Mucosa of rectum (tissue), 2 donors: ENCODE measurements at regions not wholly inside any gene's neighbourhood (a gene's known extent, or its start where the extent isn't known, plus 50 kb on each side); places are given as distances from the start of the nearest gene placed in this dataset.

Source experiments
- H3K27ac ChIP-seq, 2 donors: one replicate each; pipeline ENCODE4 v1.7.0; 2013; ENCODE audit warnings: inconsistent platforms in 2 of 2, low read depth in 2 of 2, low read length in 2 of 2
- H3K27me3 ChIP-seq, 2 donors: one replicate each; pipeline ENCODE4 v1.7.0; 2013; ENCODE audit warnings: low read length in 2 of 2; ENCODE audit not compliant: control insufficient read depth in 2 of 2, insufficient read depth in 2 of 2
- H3K36me3 ChIP-seq, 2 donors: one replicate each; pipeline ENCODE4 v1.7.0; 2013; ENCODE audit warnings: low read length in 2 of 2; ENCODE audit not compliant: control insufficient read depth in 2 of 2, insufficient read depth in 2 of 2
- H3K4me1 ChIP-seq, 2 donors: one replicate each; pipeline ENCODE4 v1.7.0; 2013; ENCODE audit warnings: low read length in 2 of 2, mild to moderate bottlenecking in 1 of 2; ENCODE audit not compliant: control insufficient read depth in 2 of 2, insufficient read depth in 2 of 2
- H3K4me3 ChIP-seq, 2 donors: one replicate each; pipeline ENCODE4 v1.7.0; 2013; ENCODE audit warnings: low read length in 2 of 2
- H3K9ac ChIP-seq, 2 donors: one replicate each; pipeline ENCODE4 v1.7.0; 2013; ENCODE audit warnings: low read length in 2 of 2, low read depth in 1 of 2, mild to moderate bottlenecking in 1 of 2
- H3K9me3 ChIP-seq, 2 donors: one replicate each; pipeline ENCODE4 v1.7.0; 2013; ENCODE audit warnings: low read length in 2 of 2; ENCODE audit not compliant: control insufficient read depth in 2 of 2
- donor health status: healthy.
- donor health status: Normal muscosa, but diverticular disease.

DNA sequence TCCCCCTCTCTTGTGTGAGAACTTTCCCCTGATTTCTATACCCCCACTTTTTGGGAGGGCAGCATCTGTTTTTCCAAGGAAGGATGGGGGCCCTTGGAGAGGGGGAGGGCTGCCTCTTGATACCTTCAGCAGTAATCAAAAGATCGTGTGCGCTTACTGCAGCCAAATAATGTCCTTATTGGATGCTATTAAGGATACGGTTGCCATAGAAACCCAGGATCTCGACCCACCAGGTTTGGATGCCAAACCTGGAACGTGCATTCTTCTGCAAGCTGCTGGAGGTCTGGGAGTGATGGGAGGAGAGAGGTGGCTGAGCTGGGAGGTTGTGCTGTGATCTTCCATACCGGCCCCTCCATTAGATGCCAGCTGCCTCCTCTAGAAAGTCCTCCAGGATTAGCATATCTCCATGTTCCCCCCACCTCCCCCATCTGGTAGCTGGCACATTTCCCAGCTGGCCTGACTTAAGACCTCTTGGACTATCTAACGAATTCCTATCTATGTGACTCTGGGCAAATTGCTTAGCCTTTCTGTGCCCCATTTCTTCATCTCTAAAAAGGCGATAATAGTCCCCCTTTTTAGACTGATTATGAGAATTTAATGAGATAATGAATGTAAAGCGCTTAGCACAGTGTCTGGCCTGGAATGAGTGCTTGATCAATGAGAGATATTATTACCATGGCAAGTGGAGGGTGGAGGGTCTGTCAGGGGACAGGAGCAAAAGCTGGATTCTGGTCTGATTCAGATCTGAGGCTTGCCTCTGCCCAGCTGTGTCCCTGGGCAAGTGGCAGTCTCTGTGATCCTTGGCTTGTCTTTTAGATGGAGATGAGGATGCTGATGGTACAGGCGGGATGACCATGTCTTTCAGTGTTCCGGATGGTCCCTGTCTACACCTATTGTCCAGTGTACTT is 78.5 kb upstream of the PCBD1 start:
- H3K4me1 ChIP-seq = no peaks in the 10 kb centered on the region
- no peak overlapping the region for H3K9ac ChIP-seq
- no peaks in the 10 kb centered on the region for H3K36me3 ChIP-seq
- H3K27ac ChIP-seq = no peak overlapping the region
- no peaks in the 10 kb centered on the region for H3K27me3 ChIP-seq
- no peak overlapping the region for H3K4me3 ChIP-seq
- no peaks in the 10 kb centered on the region for H3K9me3 ChIP-seq

DNA sequence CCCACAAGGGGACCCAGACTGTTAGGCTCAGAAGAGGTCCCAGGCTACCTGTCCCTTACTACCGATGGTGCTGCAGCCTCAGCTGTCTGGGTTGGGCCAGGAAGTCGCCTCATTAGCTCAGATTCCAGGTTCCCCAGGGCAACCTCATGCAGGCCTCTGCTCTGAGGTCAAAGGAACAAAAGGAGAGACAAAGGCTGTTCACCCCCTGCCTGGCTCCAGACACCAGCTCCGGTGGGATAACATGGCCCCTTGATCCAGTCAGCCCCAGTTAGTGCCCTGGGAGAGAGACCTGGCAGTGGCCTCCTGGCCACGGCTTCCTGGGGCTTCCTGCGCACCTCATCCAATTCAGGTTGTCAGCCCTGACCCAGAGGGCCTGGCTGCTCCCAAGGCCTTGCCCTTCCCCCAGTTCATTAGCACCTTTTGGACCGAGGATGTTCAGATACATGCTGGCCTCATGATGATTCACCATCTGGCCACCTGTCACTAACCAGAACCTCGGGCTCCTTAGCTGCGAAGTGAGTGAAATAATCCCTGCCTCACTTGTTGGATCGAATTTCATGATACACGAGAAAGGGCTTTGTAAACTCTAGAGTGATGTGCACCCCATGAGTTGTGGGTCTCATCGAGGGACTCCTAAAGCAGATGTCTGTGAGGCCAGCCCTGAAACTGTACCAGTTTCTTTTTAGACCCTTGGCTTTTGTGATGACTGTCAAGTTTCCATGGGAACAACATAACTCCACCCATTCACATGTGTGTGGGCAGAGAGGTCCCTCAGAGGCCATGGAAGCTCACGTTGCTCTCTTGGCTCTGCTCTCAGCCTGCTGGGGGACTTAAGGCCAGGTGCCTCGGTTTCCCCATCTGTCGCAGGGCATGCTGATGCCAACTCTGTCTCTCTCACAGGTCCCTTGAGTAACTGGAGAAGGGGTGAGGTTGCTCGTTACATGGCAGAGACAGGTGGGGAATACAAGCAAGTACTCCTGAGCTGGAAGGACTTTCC is 79.5 kb upstream of the PCBD1 start:
- Histone ChIP-seq H3K4me1 (no peaks in the 10 kb centered on the region), H3K9me3 (no peaks in the 10 kb centered on the region), H3K9ac (no peak overlapping the region), H3K27ac (no peak overlapping the region), H3K36me3 (no peaks in the 10 kb centered on the region), H3K4me3 (no peak overlapping the region), H3K27me3 (no peaks in the 10 kb centered on the region)

DNA sequence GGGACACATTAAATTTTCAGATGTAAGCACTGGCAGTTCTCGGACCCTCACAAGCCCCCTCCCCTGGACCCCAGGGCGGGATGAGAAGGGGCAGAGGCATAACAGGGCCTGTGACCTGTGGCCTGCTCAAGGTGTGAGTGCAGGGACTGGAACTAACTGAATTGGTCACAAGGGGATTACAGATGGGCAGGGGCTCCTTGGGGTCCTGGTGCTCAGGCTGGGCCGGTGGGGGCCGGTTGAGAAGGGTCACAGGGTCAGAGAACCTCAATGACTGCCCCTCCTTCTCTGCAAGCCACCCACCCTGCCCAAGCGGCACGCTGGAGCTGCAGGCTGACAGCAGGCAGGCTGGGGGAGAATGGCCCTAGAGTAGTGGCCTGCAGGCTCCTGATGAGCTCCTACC is 80.8 kb upstream of the PCBD1 start:
- no peaks in the 10 kb centered on the region for H3K9me3 ChIP-seq
- H3K36me3 ChIP-seq = no peaks in the 10 kb centered on the region
- no peak overlapping the region for H3K27ac ChIP-seq
- H3K4me1 ChIP-seq = no peaks in the 10 kb centered on the region
- H3K4me3 ChIP-seq = no peak overlapping the region
- no peak overlapping the region for H3K9ac ChIP-seq
- no peaks in the 10 kb centered on the region for H3K27me3 ChIP-seq

DNA sequence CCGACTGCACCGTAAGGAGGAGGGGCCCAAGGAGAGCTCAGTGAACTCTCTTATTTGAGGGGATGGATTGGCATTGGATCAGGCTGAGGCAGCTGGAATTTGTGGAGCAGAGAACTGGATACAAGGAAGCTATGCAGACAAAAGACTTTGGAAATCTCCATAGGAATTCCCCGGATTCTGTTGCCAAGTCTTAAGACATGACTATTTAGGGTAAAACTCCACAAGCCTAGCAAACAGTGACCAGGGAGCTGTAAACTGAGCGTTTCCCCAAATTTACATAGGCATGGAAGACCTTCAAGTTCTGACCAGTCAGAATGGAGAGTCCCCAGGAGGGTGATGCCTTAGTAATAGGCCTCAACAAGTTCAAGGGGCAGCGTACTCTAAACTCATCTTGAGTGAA is 82.5 kb upstream of the PCBD1 start:
- Histone ChIP-seq H3K4me3 (no peak overlapping the region), H3K27ac (no peak overlapping the region), H3K36me3 (no peaks in the 10 kb centered on the region), H3K27me3 (no peaks in the 10 kb centered on the region), H3K9ac (no peak overlapping the region), H3K9me3 (no peaks in the 10 kb centered on the region), H3K4me1 (no peaks in the 10 kb centered on the region)

DNA sequence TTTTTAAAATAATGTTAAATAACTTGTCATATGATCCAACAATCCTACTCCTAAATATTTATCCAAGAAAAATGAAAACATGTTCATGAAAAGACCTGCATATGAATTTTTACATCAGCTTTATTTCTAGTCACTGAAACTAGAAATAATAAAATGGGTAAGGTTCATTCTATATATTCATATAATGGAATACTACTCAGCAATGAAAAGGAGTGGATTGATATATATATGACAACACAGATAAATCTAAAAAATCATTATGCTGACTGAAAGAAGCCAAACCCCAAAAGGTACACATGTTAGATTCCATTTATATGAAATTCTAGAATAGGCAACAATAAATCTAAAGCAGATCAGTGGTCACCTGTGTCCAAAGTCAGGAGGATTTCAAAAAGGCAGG is 84.9 kb upstream of the PCBD1 start:
- Histone ChIP-seq H3K4me3 (no peak overlapping the region), H3K9me3 (no peaks in the 10 kb centered on the region), H3K4me1 (no peaks in the 10 kb centered on the region), H3K27ac (no peak overlapping the region), H3K36me3 (no peaks in the 10 kb centered on the region), H3K9ac (no peak overlapping the region), H3K27me3 (no peaks in the 10 kb centered on the region)

DNA sequence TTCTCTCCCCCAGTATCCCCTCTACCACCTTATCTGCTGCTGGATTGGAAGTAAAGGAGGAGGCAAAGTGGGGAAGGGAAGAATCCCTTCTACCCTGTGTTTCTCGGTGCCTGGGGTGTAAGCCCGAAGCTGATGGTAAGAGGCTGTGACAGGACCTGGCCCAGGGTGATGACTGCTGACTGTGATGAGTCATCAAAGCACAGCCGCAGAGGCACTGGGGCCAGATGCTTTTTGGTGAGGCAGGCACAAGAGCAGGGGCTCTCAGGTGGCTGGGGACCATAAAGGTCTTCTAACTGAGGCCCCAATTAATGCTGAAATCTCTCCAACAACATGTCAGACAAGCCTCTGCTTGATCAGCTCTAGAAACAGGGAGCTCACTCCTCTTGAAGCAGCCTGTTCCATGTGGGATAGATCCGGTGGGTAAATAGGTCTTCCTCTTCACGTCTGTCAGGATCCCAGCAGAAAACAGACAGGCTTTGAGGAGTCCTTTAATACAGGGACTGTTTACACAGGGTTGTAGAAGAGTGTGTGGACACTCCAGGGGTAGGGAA is 86.1 kb upstream of the PCBD1 start:
- Histone ChIP-seq H3K9me3 (no peaks in the 10 kb centered on the region), H3K4me1 (no peaks in the 10 kb centered on the region), H3K27ac (no peak overlapping the region), H3K27me3 (no peaks in the 10 kb centered on the region), H3K9ac (no peak overlapping the region), H3K36me3 (no peaks in the 10 kb centered on the region), H3K4me3 (no peak overlapping the region)

DNA sequence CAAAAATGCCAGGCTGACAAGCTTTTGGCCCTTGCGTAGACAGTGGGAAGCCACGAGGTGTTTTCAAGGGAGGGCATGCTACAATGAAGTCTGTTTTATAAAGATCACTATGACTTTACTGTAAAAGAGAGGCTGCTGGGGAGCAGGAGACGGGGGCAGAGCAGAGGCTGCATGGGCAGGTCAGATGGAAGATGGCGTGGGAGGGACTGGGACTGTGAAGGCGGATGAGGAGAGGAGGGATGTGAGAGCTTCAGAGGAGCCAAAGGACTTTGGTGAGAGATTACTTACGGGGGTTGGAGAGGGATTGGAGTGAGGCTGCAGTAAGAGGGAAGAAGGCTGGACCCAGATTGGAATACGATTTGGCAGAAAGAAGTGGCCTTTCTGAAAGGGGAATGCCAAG is 86.6 kb upstream of the PCBD1 start:
- Histone ChIP-seq H3K9ac (no peak overlapping the region), H3K36me3 (no peaks in the 10 kb centered on the region), H3K9me3 (no peaks in the 10 kb centered on the region), H3K4me3 (no peak overlapping the region), H3K27ac (no peak overlapping the region), H3K27me3 (no peaks in the 10 kb centered on the region), H3K4me1 (no peaks in the 10 kb centered on the region)

DNA sequence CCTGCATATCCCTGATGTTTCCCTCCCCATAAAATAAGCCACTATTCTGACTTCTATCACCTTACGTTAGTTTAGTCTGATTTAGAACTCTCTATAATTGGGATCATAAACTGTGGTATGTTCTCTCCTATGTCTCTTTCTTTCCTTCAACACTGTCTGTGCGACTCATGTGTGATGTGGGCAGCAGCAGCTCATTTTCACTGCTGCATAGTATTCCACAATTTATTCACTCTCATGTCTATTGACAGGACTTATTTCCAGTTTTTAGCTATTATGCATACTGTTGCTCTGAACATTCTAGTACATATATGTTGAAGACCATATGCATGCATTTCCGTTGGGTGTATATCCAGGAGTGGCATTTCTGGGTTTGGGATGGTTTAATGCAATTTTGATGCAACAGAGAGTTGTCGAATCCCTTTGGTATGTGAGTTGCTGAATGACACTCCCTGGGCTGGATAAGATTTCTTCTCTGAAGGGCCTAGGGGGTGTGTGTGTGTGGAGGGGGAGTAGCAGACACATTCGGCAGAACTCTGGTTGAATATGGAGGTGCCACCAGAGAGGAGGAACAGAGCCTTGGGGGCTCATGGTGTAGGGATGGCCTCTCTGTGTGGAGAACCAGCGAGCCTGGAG is 87.8 kb upstream of the PCBD1 start:
- Histone ChIP-seq H3K9me3 (no peaks in the 10 kb centered on the region), H3K4me3 (no peak overlapping the region), H3K27me3 (no peaks in the 10 kb centered on the region), H3K4me1 (no peaks in the 10 kb centered on the region), H3K9ac (no peak overlapping the region), H3K27ac (no peak overlapping the region), H3K36me3 (no peaks in the 10 kb centered on the region)

DNA sequence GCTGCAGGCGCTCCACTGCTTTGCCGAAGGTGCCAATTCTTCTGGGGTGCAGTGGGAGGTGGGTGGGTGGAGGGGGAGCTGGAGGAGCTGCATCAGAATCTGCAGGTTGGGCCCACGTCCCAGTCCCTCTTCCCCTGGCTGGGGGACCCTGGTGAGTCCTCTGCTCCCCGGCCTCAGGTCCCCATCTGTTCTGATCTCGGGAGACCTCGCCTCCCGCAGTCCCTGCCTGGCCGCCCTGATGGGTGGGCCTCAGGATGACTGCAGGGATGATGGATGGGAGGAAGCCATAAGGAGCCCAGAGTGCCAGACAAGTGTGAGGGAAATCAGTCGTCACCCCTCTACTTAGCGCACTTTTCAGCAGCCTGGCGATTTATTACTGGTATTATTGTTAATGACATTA is 89.3 kb upstream of the PCBD1 start:
- Histone ChIP-seq H3K27me3 (no peaks in the 10 kb centered on the region), H3K9ac (no peak overlapping the region), H3K36me3 (no peaks in the 10 kb centered on the region)

More for the DNA sequence above, 89.3 kb upstream of the PCBD1 start:
- H3K9me3 ChIP-seq = no peaks in the 10 kb centered on the region
- no peak overlapping the region for H3K27ac ChIP-seq
- no peak overlapping the region for H3K4me3 ChIP-seq
- peaks cover 1 to 2% of the 10 kb centered on the region in 2 donors for H3K4me1 ChIP-seq
